HG03460 (cell line): ENCODE measurements at regions not wholly inside any gene's neighbourhood (a gene's known extent, or its start where the extent isn't known, plus 50 kb on each side); places are given as distances from the start of the nearest gene placed in this dataset.

Source experiments
- ATAC-seq: cut with Tn5 transposase; IDR thresholded peaks from one replicate; pipeline ENCODE4 v1.9.1; 2021; ENCODE audit not compliant: unreplicated experiment

- peak; percentile 81 for ATAC-seq
These were observed 291.5 kb upstream of the SRRM4 start for GRCh38 chr12:118689793-118690192.

DNA sequence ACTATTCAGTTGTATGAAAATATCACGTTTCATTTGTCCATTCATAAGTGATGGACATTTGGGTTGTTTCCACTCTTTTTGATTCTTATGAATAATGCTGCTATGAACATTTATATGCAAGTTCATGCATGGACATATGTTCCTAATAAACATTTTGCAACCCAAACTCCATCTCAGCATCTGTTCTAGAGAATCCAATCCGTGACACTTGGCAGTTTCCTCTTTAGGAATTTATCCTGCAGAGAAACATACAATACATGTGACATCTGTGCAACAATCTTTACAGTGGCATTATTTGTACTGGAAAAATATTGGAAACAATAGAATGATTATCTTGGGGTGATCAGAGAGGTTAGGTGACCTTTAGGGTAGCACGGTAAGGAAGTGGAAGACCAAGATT, 290.8 kb upstream of the SRRM4 start:
- no peak for ATAC-seq

DNA sequence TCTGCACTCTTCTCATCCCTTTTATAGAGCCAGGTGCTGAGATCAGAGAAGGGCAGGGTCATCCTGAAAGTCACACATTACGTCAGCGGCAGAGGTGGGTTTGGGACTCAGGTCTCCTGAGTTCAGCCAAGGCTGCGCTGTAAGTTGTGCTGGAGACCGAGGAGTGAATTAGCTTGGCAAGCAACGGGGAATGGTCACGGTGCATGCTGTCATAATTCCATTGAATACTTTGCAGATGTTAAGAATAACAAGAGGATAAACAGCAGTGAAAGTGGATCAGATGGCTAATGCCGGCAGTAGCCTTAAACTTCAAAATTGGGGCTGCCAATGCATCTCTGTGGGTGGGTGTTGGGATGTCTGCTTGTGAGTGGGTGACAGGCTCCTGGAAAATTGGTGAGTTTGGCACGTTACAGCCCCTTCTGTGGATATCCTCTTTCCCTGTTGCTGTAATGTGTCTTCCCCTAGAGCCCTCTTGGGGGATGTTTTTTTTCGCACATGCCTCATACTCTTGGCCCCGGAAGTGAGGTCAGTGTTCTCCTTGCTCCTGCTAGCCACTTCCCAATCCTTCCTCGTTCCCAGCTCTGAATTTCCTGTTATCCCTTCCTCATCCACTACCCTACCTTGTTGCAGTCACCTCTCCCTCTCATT, 287.1 kb upstream of the SRRM4 start:
- no peak for ATAC-seq

GRCh38 chr12:118704527-118705241, 276.7 kb upstream of the SRRM4 start:
- ATAC-seq, result no peak

GRCh38 chr12:118706437-118706836, 274.9 kb upstream of the SRRM4 start:
- no peak for ATAC-seq

DNA sequence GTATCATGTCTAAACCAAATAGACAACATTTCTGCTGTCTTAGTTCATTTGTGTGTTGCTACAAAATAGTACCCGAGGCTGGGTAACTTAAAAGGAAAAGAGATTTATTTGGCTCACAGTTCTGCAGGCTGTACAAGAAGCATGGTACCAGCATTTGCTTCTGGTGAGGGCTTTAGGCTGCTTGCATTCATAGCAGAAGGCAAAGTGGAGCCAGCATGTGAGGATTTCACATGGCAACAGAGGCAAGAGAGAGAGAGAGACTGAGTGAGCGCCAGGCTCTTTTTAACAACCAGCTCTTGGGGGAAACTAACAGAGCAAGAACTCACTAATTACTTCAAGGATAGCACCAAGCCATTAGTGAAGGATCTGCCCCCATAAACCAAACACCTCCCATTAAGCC, 271.4 kb upstream of the SRRM4 start:
- ATAC-seq, result no peak

DNA sequence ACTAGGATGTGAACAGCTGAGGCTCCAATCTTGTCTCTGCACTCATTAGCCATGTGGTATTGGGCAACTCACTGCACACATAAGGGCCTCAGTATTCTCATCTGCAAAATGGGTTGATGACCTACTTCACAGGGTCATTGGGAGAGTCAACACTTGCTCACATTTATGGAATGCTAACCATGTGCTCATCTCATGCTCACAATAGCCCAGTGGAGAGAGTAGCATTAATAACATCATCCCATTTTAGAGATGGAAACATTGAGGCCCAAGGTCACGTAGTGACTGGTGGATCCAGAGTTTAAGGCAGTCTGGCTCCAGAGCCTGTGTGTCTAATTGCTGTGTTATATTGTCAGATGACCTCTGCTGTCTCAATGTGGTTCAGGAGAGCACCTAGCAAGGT, 270.2 kb upstream of the SRRM4 start:
- ATAC-seq, result no peak

DNA sequence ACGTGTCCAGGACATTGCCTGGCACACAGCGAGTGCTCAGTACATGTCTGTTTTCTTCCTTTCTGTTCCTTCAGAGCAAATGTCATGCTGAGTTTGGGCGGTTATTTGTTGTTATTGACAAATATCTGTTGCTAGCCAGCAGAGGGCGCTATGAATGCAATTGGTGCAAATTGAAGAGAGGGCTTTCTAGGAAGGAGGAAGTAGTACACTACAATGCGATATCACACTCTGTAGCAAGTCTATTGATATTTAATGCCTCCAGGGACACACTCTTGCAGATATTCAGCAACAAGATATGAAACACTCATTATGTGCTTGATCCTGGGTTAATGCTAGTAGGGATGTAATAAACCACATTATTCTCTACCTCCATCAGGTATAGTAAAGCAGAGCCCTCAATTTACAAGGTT, 267.3 kb upstream of the SRRM4 start:
- ATAC-seq, result no peak

GRCh38 chr12:118714500-118714899, 266.8 kb upstream of the SRRM4 start:
- no peak for ATAC-seq

GRCh38 chr12:118715647-118716046, 265.7 kb upstream of the SRRM4 start:
- ATAC-seq, result no peak

DNA sequence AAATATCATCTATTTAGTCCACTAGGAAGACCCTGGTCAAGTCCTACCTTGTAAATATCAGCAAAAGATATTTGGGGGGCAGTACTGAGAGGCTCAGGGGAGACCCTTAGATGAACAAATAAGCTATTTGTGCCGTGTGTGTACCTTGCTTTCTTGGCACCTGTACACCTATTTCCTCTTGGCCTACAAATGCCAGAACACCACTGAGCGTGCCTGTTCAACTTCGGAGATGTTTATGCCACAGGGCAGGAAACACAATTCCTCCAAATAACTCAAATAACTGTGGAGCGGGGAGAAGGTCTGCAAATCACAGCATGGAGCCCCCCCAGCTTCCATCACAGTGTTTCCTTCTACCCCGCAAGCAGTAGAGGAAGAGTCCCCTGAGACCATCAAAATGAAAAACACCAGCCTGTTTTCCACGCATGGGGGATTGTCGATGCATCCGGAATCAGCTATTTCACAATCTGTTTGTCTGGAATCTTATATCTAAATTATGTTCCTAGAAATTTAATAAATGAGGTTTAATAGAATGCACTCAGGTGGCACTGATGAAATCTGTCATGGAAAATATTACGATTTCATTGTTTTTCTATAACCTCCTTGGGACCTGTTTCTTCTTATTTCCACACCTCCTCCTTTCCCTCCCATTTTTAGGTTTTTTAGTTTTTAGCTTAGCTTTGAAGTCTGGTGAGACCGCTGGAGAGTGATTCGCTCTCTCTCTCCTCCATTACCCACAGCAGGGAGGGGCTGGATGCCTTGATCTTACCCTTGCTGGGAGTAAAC, 254.0 kb upstream of the SRRM4 start:
- ATAC-seq, result no peak

GRCh38 chr12:118727979-118728366, 253.4 kb upstream of the SRRM4 start:
- no peak for ATAC-seq

- ATAC-seq, result no peak
These were observed 247.1 kb upstream of the SRRM4 start for GRCh38 chr12:118734266-118734665.

DNA sequence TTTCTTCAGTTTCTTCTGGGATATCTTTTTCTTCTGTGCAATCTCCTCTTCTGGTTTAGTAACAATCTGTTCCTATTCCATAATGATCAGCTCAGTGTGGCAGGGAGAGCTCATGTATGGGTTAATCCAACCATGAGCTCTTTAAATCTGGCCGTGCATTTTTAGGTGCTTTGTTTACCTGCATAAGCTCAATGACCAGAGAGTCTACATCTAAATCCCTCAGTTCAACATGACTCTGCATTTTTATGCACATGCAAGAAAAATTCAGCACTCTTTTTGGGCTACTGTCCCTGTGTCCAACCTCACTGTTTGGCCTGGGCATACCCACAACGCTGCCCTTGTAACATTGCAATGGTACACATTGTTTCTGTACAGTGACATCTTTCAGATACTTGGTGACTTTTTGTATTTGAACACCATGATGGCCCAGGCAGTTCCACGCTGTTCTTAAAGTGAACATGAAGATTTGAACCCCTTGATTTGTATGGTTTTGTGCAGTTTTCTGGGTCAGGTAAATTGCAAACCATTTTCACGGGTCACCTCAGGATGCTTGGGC, 243.3 kb upstream of the SRRM4 start:
- ATAC-seq, result no peak

GRCh38 chr12:118741194-118741593, 240.1 kb upstream of the SRRM4 start:
- ATAC-seq, result no peak

DNA sequence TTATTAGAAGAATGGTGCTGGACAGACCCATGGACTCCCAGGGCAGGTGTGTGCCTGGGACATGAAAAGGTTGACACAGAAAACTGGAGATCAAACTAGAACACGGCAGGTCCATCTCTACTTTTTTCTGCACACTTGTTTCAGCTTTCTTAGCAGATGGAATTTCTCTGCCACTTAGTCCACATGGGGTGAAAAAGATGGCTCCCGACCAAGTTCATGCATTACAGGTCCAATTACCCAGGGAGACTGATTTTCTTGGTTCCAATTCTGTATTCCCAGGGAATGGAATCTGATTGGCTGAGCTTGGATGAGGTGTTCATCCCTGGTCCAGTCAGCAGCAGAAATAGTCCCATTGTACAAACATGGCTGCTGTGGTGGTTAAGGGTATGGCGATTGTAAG, 238.9 kb upstream of the SRRM4 start:
- ATAC-seq, result no peak

DNA sequence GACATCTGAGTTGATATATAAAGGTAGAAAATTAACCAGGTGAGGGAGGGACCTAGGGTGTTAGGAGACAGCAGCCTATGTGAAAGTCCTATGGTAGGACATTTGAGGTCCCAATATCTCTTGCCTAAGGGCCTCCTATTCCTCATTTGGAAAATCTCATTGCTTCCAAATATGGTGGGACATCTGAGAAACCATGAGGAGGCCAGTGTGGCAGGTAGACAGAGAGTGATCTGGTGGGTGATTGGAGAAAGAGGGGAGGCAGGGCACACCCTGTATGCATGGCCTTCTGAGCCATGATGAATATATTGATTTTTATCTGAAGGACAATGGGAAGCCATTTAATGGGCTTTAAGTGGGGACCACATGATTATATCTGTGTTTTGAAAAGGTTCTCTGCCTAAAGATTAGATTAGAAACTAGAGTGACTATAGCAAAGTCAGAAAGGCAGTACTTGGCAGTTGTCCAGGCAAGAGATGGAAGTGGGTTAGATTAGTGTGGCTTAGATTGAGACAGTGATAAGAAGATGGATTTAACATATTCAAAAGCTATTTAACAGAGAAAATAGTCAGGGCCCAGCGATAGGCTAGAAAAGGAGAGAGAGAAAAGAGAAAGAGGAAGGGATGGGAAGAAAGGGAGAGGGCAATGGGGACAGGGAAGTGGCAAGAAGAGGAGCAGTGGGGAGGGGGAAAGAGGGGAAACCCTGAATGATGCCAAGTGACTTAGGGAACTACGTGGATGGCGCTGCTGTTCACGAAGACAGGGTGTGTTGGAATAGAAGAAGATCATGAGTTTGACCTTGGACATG, 237.2 kb upstream of the SRRM4 start:
- ATAC-seq, result no peak

DNA sequence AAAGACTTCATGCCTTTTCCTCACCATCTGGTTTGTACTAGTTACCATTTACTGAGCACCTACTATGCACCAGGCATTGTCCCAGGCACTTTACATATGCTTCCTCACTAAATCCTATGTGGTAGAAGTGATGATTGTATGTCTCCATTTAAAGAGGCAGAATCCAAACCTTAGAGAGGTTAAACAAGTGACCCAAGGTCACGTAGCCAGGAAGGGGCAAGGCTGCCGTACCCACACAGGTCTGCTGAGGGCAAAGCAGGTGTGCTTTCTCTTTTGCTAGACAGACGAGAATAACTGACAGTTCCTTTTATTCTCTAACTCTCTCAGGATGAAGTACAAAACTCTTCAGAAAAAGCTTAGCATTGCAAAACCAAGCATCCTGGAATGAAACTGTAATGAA, 235.2 kb upstream of the SRRM4 start:
- no peak for ATAC-seq

- ATAC-seq, result no peak
These were observed 234.4 kb upstream of the SRRM4 start for GRCh38 chr12:118746960-118747359.

GRCh38 chr12:118747771-118748170, 233.6 kb upstream of the SRRM4 start:
- no peak for ATAC-seq
